Keratinocyte (primary cell): ENCODE measurements at regions not wholly inside any gene's neighbourhood (a gene's known extent, or its start where the extent isn't known, plus 50 kb on each side); places are given as distances from the start of the nearest gene placed in this dataset.

Experiments
- DNase-seq: peaks from one replicate; pipeline ENCODE4 v3.0.0-alpha.2; 2011; ENCODE audit warnings: low read depth, missing footprints, low spot score
- FAIRE-seq: peaks from 2 replicates; lab custom pipeline; 2011; peaks lifted over from hg19 to GRCh38; lab: Jason Lieb, UNC
- H2AFZ ChIP-seq: 2 replicates; pipeline ENCODE4 v1.6.0; 2012; ENCODE audit warnings: low read length, control low read depth, inconsistent platforms; ENCODE audit not compliant: control insufficient read depth
- H3K27ac ChIP-seq: 2 replicates; pipeline ENCODE4 v1.5.1; 2011; ENCODE audit warnings: low read length; ENCODE audit not compliant: control insufficient read depth, insufficient read depth
- H3K27me3 ChIP-seq: 3 replicates; pipeline ENCODE4 v1.6.0; 2011; ENCODE audit warnings: low read length; ENCODE audit not compliant: control insufficient read depth, insufficient read depth; ENCODE audit errors: extremely low read depth
- H3K36me3 ChIP-seq, 2 experiments: 2 replicates in 1 of 2; 3 replicates in 1 of 2; pipeline ENCODE4 v1.5.1; 2011; ENCODE audit warnings: low read length in 2 of 2, mild to moderate bottlenecking in 1 of 2; ENCODE audit not compliant: control insufficient read depth in 2 of 2, insufficient read depth in 2 of 2; ENCODE audit errors: extremely low read depth in 1 of 2
- H3K4me1 ChIP-seq: 3 replicates; pipeline ENCODE4 v1.5.1; 2011; ENCODE audit warnings: low read length; ENCODE audit not compliant: control insufficient read depth, insufficient read depth; ENCODE audit errors: extremely low read depth
- H3K4me2 ChIP-seq: 3 replicates; pipeline ENCODE4 v1.6.0; 2011; ENCODE audit warnings: low read depth, low read length; ENCODE audit not compliant: control insufficient read depth, insufficient read depth; ENCODE audit errors: extremely low read depth
- H3K4me3 ChIP-seq, 3 experiments: fragments of 200-600 bp in 1 of 3; sonication (generic) in 1 of 3; 2 replicates in 2 of 3; 3 replicates in 1 of 3; pipeline ENCODE4 v1.5.1; 2011 to 2016; ENCODE audit warnings: low read length in 3 of 3, mild to moderate bottlenecking in 3 of 3, control low read depth in 2 of 3, inconsistent platforms in 1 of 3, low read depth in 1 of 3, mixed read lengths in 1 of 3, mixed run types in 1 of 3, moderate library complexity in 1 of 3; ENCODE audit not compliant: control insufficient read depth in 2 of 3, insufficient read depth in 2 of 3; ENCODE audit errors: extremely low read depth in 1 of 3
- H3K79me2 ChIP-seq: 2 replicates; pipeline ENCODE4 v1.6.0; 2012; ENCODE audit warnings: low read length; ENCODE audit not compliant: control insufficient read depth, insufficient read depth
- H3K9ac ChIP-seq: 3 replicates; pipeline ENCODE4 v1.6.0; 2011; ENCODE audit warnings: low read length; ENCODE audit not compliant: control insufficient read depth, insufficient read depth; ENCODE audit errors: extremely low read depth
- H3K9me1 ChIP-seq: 3 replicates; pipeline ENCODE4 v1.6.0; 2011; ENCODE audit warnings: low read length; ENCODE audit not compliant: control insufficient read depth, insufficient read depth; ENCODE audit errors: extremely low read depth
- H3K9me3 ChIP-seq: 2 replicates; pipeline ENCODE4 v1.5.1; 2012; ENCODE audit warnings: low read depth, low read length; ENCODE audit not compliant: control insufficient read depth
- H4K20me1 ChIP-seq: 3 replicates; pipeline ENCODE4 v1.6.0; 2011; ENCODE audit warnings: low read length; ENCODE audit not compliant: control insufficient read depth, insufficient read depth; ENCODE audit errors: extremely low read depth
- EZH2 ChIP-seq: IDR thresholded peaks from one replicate; pipeline ENCODE4 v1.6.1; 2012; ENCODE audit warnings: inconsistent platforms, mild to moderate bottlenecking, low read length, moderate library complexity
- dilution Hi-C: fragments of 300-500 bp; cut with MboI; formaldehyde crosslinking; loops from one replicate; pipeline ENCODE4 v1.7.0; 2020; ENCODE audit warnings: low sequenced_read_pairs; ENCODE audit not compliant: extremely low pct_ligation_motif_present
- TF ChIP-seq, protein P1 (sequence below), 3 experiments: IDR thresholded peaks in 1 of 3; conservative IDR thresholded peaks in 1 of 3; optimal IDR thresholded peaks in 1 of 3; 2 replicates in 2 of 3; 3 replicates in 1 of 3; pipeline versions ENCODE3 to v1.5.1; 2011; ENCODE audit warnings: low read length in 3 of 3, mild to moderate bottlenecking in 3 of 3, moderate library complexity in 2 of 3, control low read depth in 1 of 3, inconsistent platforms in 1 of 3; ENCODE audit not compliant: insufficient read depth in 2 of 3; ENCODE audit errors: extremely low read depth in 1 of 3

DNA sequence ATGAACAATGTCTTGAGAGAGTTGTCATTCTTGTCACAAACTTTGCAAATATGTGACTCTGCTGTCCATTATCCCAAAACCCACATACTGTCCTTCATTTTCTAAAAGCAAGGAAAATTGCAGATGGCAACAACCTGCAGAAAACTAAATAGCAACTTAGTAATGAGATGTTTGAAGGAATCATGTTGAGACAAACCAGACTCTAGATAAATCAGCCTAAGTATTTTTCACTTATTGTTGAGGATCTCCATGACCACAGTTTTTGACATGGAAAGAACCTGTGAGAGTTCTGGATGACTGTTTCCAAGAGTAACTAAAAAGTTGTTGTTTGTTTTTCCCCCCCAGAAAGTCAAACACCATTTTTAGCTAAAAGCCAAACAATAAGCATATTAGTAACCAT, 535.2 kb upstream of the ZNF608 start:
- FAIRE-seq (no peak), DNase-seq (no peak)
- TF ChIP-seq, protein P1, sequence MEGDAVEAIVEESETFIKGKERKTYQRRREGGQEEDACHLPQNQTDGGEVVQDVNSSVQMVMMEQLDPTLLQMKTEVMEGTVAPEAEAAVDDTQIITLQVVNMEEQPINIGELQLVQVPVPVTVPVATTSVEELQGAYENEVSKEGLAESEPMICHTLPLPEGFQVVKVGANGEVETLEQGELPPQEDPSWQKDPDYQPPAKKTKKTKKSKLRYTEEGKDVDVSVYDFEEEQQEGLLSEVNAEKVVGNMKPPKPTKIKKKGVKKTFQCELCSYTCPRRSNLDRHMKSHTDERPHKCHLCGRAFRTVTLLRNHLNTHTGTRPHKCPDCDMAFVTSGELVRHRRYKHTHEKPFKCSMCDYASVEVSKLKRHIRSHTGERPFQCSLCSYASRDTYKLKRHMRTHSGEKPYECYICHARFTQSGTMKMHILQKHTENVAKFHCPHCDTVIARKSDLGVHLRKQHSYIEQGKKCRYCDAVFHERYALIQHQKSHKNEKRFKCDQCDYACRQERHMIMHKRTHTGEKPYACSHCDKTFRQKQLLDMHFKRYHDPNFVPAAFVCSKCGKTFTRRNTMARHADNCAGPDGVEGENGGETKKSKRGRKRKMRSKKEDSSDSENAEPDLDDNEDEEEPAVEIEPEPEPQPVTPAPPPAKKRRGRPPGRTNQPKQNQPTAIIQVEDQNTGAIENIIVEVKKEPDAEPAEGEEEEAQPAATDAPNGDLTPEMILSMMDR (optimal IDR thresholded peaks at IDR 0.05 in 1 of 3, IDR thresholded peaks at IDR 0.05 in 1 of 3, conservative IDR thresholded peaks at IDR 0.05 in 1 of 3; ENCODE audit: extremely low read depth in 1 of 3, insufficient read depth in 2 of 3, low read length in 3 of 3), result no peak
- TF ChIP-seq EZH2, result no peak
- Histone ChIP-seq H3K9me1 (no peaks in the 10 kb centered on the region), H3K27ac (no peak overlapping the region), H3K4me1 (peaks cover 13% of the 10 kb centered on the region), H4K20me1 (no peaks in the 10 kb centered on the region), H3K9ac (no peak overlapping the region), H3K27me3 (no peaks in the 10 kb centered on the region), H3K4me3 (no peak overlapping the region), H3K9me3 (no peaks in the 10 kb centered on the region), H3K4me2 (no peak overlapping the region), H2AFZ (no peak overlapping the region), H3K36me3 (no peaks in the 10 kb centered on the region), H3K79me2 (no peaks in the 10 kb centered on the region)
- dilution Hi-C loops, result no loop called here

DNA sequence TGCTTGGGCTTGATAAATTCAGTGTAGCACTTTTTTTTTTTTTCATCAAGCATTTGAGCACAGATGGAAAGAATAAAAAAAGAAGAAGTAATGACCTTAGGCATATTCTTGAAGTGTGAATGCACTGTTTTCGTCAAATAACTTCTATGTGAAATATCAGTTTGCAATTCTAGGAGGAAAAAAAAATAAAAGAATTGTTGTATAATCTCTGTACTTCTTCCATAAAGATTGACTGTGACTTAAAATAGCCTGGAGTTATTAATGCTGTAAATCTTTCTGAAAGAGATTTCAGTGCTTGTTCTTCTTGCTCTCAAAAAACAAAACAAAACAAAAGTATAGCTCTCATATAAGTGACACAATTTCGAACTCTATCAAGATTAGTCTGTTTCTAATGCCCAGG, 536.9 kb upstream of the ZNF608 start:
- no peak overlapping the region for H3K4me3 ChIP-seq
- no peaks in the 10 kb centered on the region for H3K9me1 ChIP-seq
- dilution Hi-C loops, result no loop called here
- H3K4me1 ChIP-seq, result no peaks in the 10 kb centered on the region
- no peak overlapping the region for H3K27ac ChIP-seq
- no peaks in the 10 kb centered on the region for H3K79me2 ChIP-seq
- DNase-seq (no peak), FAIRE-seq (no peak)
- no peak overlapping the region for H3K4me2 ChIP-seq
- H3K36me3 ChIP-seq, result no peaks in the 10 kb centered on the region
- no peak overlapping the region for H2AFZ ChIP-seq
- H4K20me1 ChIP-seq, result no peaks in the 10 kb centered on the region
- no peaks in the 10 kb centered on the region for H3K9me3 ChIP-seq
- no peak overlapping the region for H3K9ac ChIP-seq
- H3K27me3 ChIP-seq, result no peaks in the 10 kb centered on the region
- TF ChIP-seq EZH2, result no peak
- TF ChIP-seq, protein P1 (optimal IDR thresholded peaks at IDR 0.05 in 1 of 3, IDR thresholded peaks at IDR 0.05 in 1 of 3, conservative IDR thresholded peaks at IDR 0.05 in 1 of 3; ENCODE audit: extremely low read depth in 1 of 3, insufficient read depth in 2 of 3, low read length in 3 of 3), result no peak
